MM.1S (cell line): ENCODE measurements at regions not wholly inside any gene's neighbourhood (a gene's known extent, or its start where the extent isn't known, plus 50 kb on each side); places are given as distances from the start of the nearest gene placed in this dataset.

Experiments
- DNase-seq: peaks from one replicate; pipeline ENCODE4 v3.0.0-alpha.2; 2015
- H2AFZ ChIP-seq: fragments of 300-600 bp; sonication (generic); 2 replicates; pipeline ENCODE4 v1.6.0; 2016; ENCODE audit warnings: antibody characterized with exemption, low read length
- H3F3A ChIP-seq: fragments of 300-600 bp; sonication (generic); 2 replicates; pipeline ENCODE4 v1.6.1; 2016; ENCODE audit warnings: mild to moderate bottlenecking, antibody characterized with exemption, low read length, moderate library complexity, mixed read lengths; ENCODE audit not compliant: insufficient read depth
- H3K27ac ChIP-seq: fragments of 300-600 bp; sonication (generic); 2 replicates; pipeline ENCODE4 v1.5.1; 2016; ENCODE audit warnings: mild to moderate bottlenecking, low read length
- H3K27me3 ChIP-seq: fragments of 300-600 bp; sonication (generic); replicated peaks from 2 replicates; pipeline ENCODE4 v1.6.0; 2016; ENCODE audit warnings: low read length; ENCODE audit not compliant: insufficient read depth
- H3K36me3 ChIP-seq: fragments of 300-600 bp; sonication (generic); replicated peaks from 2 replicates; pipeline ENCODE4 v1.6.1; 2016; ENCODE audit warnings: mild to moderate bottlenecking, low read length, mixed read lengths; ENCODE audit not compliant: insufficient read depth
- H3K4me1 ChIP-seq: fragments of 300-600 bp; sonication (generic); 2 replicates; pipeline ENCODE4 v1.6.1; 2016; ENCODE audit warnings: low read length, mixed read lengths
- H3K4me2 ChIP-seq: fragments of 300-600 bp; sonication (generic); 2 replicates; pipeline ENCODE4 v1.6.0; 2016; ENCODE audit warnings: low read depth, low read length
- H3K4me3 ChIP-seq: fragments of 300-600 bp; sonication (generic); 2 replicates; pipeline ENCODE4 v1.5.1; 2016; ENCODE audit warnings: low read length, mixed read lengths
- H3K79me2 ChIP-seq: fragments of 300-600 bp; sonication (generic); 2 replicates; pipeline ENCODE4 v1.6.1; 2016; ENCODE audit warnings: mixed run types, low read length, mixed read lengths
- H3K9ac ChIP-seq: fragments of 300-600 bp; sonication (generic); 2 replicates; pipeline ENCODE4 v1.6.1; 2016; ENCODE audit warnings: low read length, mixed read lengths
- H3K9me2 ChIP-seq: fragments of 300-600 bp; sonication (generic); replicated peaks from 2 replicates; pipeline ENCODE4 v1.6.1; 2016; ENCODE audit warnings: mild to moderate bottlenecking, low read length, mixed read lengths; ENCODE audit not compliant: insufficient read depth
- H3K9me3 ChIP-seq: fragments of 300-600 bp; sonication (generic); replicated peaks from 2 replicates; pipeline ENCODE4 v1.6.1; 2016; ENCODE audit warnings: mild to moderate bottlenecking, low read length, mixed read lengths; ENCODE audit not compliant: insufficient read depth
- H4K20me1 ChIP-seq: fragments of 300-600 bp; sonication (generic); 2 replicates; pipeline ENCODE4 v1.6.1; 2016; ENCODE audit warnings: mild to moderate bottlenecking, low read length, moderate library complexity, mixed read lengths; ENCODE audit not compliant: insufficient read depth
- EZH2 ChIP-seq: fragments of 300-600 bp; sonication (generic); optimal IDR thresholded peaks from 2 replicates; pipeline ENCODE3; 2017; ENCODE audit warnings: low read depth, mild to moderate bottlenecking, antibody characterized with exemption, low read length, mixed read lengths
- EZH2phosphoT487 ChIP-seq: fragments of 300-600 bp; sonication (generic); IDR thresholded peaks from 2 replicates; pipeline ENCODE4 v1.6.1; 2018; ENCODE audit warnings: antibody characterized with exemption, low read length
- TF ChIP-seq, protein P1 (sequence below): fragments of 300-600 bp; sonication (generic); IDR thresholded peaks from 2 replicates; pipeline ENCODE4 v1.5.1; 2016; ENCODE audit warnings: antibody characterized with exemption, low read length, mixed read lengths

DNA sequence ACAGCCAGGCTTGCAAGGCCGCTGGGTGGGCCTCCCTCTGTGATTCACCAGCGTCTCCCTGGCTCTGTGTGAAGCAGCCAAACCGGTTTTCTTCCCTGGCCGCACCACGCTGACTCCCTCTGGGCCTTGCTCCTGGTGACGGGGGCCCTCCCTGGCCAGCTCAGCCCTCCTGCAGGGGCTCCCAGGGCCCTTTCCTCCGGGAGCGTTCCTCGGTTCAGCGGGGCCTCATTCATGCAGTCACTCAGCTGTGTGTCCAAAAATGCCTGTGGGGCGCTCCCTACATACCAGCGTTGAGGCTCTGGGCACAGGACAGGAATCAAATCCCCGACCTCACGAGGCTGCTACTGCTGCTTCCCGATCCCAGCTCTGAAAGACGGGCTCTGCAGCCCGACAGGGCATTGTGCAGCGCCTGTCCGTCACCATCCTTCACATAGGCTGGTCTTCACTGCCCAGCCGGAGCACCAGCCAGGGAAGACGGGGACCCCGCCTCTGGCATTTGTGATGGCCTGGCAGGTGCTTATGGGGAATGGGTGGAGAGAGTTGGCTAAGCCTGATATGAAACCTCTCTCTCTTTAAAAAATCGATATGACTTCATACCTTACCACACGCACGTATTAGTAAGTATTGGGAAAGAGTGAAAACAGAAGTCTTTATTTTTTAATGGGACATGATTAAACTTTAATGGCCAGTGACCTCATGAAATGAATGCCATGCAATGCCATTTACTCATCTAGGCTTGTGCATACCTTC lies 110.0 kb upstream of the SHH start:
- peaks cover 62% of the 10 kb centered on the region for H3K27me3 ChIP-seq
- H3F3A ChIP-seq = no peaks in the 10 kb centered on the region
- no peak overlapping the region for H3K4me3 ChIP-seq
- no peak overlapping the region for H3K4me2 ChIP-seq
- no peak overlapping the region for H3K27ac ChIP-seq
- H2AFZ ChIP-seq = no peak overlapping the region
- H4K20me1 ChIP-seq = no peaks in the 10 kb centered on the region
- no peak for TF ChIP-seq EZH2phosphoT487
- TF ChIP-seq, protein P1, sequence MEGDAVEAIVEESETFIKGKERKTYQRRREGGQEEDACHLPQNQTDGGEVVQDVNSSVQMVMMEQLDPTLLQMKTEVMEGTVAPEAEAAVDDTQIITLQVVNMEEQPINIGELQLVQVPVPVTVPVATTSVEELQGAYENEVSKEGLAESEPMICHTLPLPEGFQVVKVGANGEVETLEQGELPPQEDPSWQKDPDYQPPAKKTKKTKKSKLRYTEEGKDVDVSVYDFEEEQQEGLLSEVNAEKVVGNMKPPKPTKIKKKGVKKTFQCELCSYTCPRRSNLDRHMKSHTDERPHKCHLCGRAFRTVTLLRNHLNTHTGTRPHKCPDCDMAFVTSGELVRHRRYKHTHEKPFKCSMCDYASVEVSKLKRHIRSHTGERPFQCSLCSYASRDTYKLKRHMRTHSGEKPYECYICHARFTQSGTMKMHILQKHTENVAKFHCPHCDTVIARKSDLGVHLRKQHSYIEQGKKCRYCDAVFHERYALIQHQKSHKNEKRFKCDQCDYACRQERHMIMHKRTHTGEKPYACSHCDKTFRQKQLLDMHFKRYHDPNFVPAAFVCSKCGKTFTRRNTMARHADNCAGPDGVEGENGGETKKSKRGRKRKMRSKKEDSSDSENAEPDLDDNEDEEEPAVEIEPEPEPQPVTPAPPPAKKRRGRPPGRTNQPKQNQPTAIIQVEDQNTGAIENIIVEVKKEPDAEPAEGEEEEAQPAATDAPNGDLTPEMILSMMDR = no peak
- no peak for TF ChIP-seq EZH2
- H3K79me2 ChIP-seq = no peaks in the 10 kb centered on the region
- H3K9me2 ChIP-seq = no peaks in the 10 kb centered on the region
- no peaks in the 10 kb centered on the region for H3K9me3 ChIP-seq
- H3K9ac ChIP-seq = no peak overlapping the region
- H3K4me1 ChIP-seq = no peaks in the 10 kb centered on the region
- H3K36me3 ChIP-seq = no peaks in the 10 kb centered on the region
- DNase-seq = no peak

DNA sequence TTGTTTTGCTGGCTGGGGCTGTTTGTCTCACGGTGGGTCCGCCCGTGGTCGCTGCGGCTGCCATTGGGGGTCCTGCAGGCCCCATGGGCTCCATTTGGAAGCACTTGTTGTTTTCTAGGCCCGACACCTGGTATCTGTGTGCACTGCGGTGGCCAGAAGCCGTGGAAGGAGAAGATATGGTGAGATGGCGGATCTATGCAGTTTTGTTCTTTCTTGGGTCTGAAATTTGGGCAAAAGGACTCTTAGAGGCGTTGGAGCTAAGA lies 109.5 kb upstream of the SHH start:
- Histone ChIP-seq H3K4me3 (no peak overlapping the region), H2AFZ (no peak overlapping the region), H3K9ac (no peak overlapping the region), H4K20me1 (no peaks in the 10 kb centered on the region), H3K9me2 (no peaks in the 10 kb centered on the region), H3K4me2 (no peak overlapping the region), H3K27me3 (peaks cover 57% of the 10 kb centered on the region), H3K27ac (no peak overlapping the region), H3F3A (no peaks in the 10 kb centered on the region), H3K9me3 (no peaks in the 10 kb centered on the region), H3K79me2 (no peaks in the 10 kb centered on the region), H3K4me1 (no peaks in the 10 kb centered on the region), H3K36me3 (no peaks in the 10 kb centered on the region)
- no peak for DNase-seq
- TF ChIP-seq EZH2 = no peak

DNA sequence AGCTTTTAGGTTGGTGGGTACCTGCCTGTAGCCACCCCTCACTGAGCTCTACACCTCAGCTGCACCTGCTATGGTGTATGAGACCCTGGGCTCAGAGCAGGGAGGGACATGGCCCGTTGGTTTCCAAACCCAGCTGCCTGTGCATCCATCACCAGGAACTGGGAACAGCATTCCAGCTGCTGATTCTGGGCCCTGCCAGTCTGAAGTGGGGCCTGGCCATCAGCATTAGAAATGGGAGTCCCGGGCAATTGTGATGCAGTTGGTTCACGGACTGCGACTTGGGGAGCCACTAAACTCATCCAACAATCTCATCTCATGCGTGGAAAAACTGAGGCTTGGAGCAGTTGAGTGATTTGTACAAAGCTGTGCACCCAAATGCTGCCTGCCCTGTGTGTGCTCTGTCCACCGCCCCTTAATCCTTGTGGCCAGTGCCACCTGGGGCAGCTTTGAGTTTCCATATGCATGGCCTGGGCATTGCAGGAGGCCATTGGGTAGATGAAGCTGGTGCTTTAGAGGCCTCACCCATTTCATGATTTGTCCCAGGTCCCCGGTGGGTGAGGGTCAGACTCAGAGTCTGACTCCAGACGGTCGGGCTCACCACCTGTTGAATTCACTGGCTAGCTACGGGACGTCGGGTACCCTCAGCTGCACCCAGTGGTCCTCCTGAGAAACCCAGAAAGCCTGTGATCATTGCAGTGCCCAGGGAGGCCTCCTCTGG lies 109.0 kb upstream of the SHH start:
- H3K9me3 ChIP-seq = no peaks in the 10 kb centered on the region
- peaks cover 57% of the 10 kb centered on the region for H3K27me3 ChIP-seq
- no peak overlapping the region for H3K27ac ChIP-seq
- DNase-seq = no peak
- no peak overlapping the region for H2AFZ ChIP-seq
- H3K36me3 ChIP-seq = no peaks in the 10 kb centered on the region
- H3K9me2 ChIP-seq = no peaks in the 10 kb centered on the region
- H4K20me1 ChIP-seq = no peaks in the 10 kb centered on the region
- no peak overlapping the region for H3K4me2 ChIP-seq
- no peaks in the 10 kb centered on the region for H3F3A ChIP-seq
- no peaks in the 10 kb centered on the region for H3K79me2 ChIP-seq
- no peak overlapping the region for H3K4me3 ChIP-seq
- H3K4me1 ChIP-seq = no peaks in the 10 kb centered on the region
- H3K9ac ChIP-seq = no peak overlapping the region
- TF ChIP-seq EZH2phosphoT487 (no peak), EZH2 (no peak)
- TF ChIP-seq, protein P1 = no peak

DNA sequence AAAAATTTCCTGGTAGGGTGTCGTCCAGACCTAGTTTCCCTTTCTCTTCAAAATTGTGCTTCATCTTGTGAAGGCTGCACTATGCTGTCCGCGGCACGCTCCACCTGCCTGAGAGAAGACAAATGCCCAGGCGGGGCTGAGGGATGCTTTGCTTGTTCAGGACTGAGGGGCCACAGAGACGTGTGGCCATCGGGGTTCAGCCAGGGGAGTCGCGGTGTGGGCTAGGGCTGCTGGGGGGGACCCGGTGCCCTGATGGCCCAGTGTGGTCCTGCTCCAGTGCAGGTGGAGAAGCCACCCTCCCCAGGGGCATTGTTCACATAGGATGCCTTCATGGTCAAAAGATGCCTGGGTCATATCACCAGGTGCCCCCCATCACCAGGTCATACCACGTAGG lies 107.8 kb upstream of the SHH start:
- Histone ChIP-seq H3K4me2 (no peak overlapping the region), H3K27me3 (peaks cover 55% of the 10 kb centered on the region), H3K79me2 (no peaks in the 10 kb centered on the region), H3K4me1 (no peaks in the 10 kb centered on the region), H3K9me2 (no peaks in the 10 kb centered on the region), H3K36me3 (no peaks in the 10 kb centered on the region), H3K4me3 (no peak overlapping the region), H3K9me3 (no peaks in the 10 kb centered on the region), H2AFZ (no peak overlapping the region), H3K27ac (no peak overlapping the region), H4K20me1 (no peaks in the 10 kb centered on the region), H3F3A (no peaks in the 10 kb centered on the region), H3K9ac (no peak overlapping the region)
- TF ChIP-seq EZH2 (no peak), EZH2phosphoT487 (no peak)
- TF ChIP-seq, protein P1 = no peak
- DNase-seq = no peak
